ENCODE measurements at regions not wholly inside any gene's neighbourhood (a gene's known extent, or its start where the extent isn't known, plus 50 kb on each side); places are given as distances from the start of the nearest gene placed in this dataset.

GRCh38 chr12:85357609-85358008 is 77.6 kb downstream of the ALX1 start:
- TF ChIP-seq POLR2A (IDR thresholded peaks at IDR 0.05): no peak
- TF ChIP-seq CTCF (IDR thresholded peaks at IDR 0.05): no peak

All from suprapubic skin (tissue), 3 donors.